ENCODE measurements at regions not wholly inside any gene's neighbourhood (a gene's known extent, or its start where the extent isn't known, plus 50 kb on each side); places are given as distances from the start of the nearest gene placed in this dataset.

DNA sequence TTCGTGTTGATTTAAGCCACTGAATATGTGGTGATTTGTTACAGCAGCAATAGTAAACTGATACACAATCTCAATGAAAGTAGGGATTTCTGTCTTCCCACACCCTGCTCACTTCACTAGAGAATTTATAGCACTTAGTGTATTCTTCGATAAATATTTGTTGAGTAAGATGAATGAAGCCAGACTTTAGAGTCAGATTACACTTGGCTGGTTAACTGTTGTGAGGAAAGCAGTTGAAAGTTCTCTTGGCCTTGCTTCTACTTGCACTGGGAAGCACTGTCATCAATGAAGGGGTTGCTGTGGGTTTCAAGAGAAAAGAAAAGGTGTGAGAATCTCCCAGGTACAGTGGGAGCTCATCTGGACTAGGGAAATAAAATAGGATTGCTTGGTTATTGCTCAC is 82.1 kb upstream of the IGFBP3 start:
- TF ChIP-seq POLR2A (IDR thresholded peaks at IDR 0.05) (no peak), POLR2AphosphoS5 (IDR thresholded peaks at IDR 0.05) (no peak)
- TF ChIP-seq, protein P1, sequence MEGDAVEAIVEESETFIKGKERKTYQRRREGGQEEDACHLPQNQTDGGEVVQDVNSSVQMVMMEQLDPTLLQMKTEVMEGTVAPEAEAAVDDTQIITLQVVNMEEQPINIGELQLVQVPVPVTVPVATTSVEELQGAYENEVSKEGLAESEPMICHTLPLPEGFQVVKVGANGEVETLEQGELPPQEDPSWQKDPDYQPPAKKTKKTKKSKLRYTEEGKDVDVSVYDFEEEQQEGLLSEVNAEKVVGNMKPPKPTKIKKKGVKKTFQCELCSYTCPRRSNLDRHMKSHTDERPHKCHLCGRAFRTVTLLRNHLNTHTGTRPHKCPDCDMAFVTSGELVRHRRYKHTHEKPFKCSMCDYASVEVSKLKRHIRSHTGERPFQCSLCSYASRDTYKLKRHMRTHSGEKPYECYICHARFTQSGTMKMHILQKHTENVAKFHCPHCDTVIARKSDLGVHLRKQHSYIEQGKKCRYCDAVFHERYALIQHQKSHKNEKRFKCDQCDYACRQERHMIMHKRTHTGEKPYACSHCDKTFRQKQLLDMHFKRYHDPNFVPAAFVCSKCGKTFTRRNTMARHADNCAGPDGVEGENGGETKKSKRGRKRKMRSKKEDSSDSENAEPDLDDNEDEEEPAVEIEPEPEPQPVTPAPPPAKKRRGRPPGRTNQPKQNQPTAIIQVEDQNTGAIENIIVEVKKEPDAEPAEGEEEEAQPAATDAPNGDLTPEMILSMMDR (IDR thresholded peaks at IDR 0.05) = no peak
